ENCODE measurements at regions not wholly inside any gene's neighbourhood (a gene's known extent, or its start where the extent isn't known, plus 50 kb on each side); places are given as distances from the start of the nearest gene placed in this dataset.

GRCh38 chr20:60838297-60838696 is 413.8 kb upstream of the CDH4 start:
- Histone ChIP-seq H2BK120ac (ENCODE audit: low read depth, low read length) (no peak overlapping the region), H3K79me1 (ENCODE audit: low read depth in 1 of 2, low read length in 2 of 2) (no peaks in the 10 kb centered on the region), H3K23ac (ENCODE audit: low read depth, low read length) (no peak overlapping the region), H3K18ac (ENCODE audit: low read depth, low read length) (no peak overlapping the region), H3K36me3 (ENCODE audit: control insufficient read depth, insufficient read depth, low read length) (no peaks in the 10 kb centered on the region), H3K4me1 (ENCODE audit: control insufficient read depth, insufficient read depth, low read length) (no peaks in the 10 kb centered on the region), H2BK5ac (ENCODE audit: low read depth, low read length, poor library complexity, severe bottlenecking) (no peak overlapping the region), H3K4ac (ENCODE audit: low read depth, low read length) (no peak overlapping the region), H3K27me3 (ENCODE audit: control insufficient read depth, insufficient read depth, low read length) (no peaks in the 10 kb centered on the region), H3K4me3 (ENCODE audit: insufficient read depth, low read depth, low read length) (no peak overlapping the region), H4K8ac (ENCODE audit: low read depth in 2 of 2, low read length in 2 of 2) (no peak overlapping the region), H4K5ac (ENCODE audit: low read depth, low read length) (no peak overlapping the region), H4K91ac (ENCODE audit: insufficient read depth, low read depth, low read length) (no peak overlapping the region), H3K56ac (ENCODE audit: extremely low read depth, insufficient read depth, low read length) (no peak overlapping the region), H2BK15ac (ENCODE audit: low read depth, low read length) (no peak overlapping the region), H2AFZ (replicated peaks; ENCODE audit: low read length, poor library complexity) (no peak overlapping the region), H2AK5ac (ENCODE audit: low read depth, low read length) (no peak overlapping the region), H3K9me3 (ENCODE audit: control insufficient read depth, insufficient read depth, low read length) (peaks cover 19% of the 10 kb centered on the region), H2AK9ac (replicated peaks; ENCODE audit: low read depth, low read length, poor library complexity) (no peak overlapping the region), H3K14ac (replicated peaks; ENCODE audit: low read depth, low read length) (no peak overlapping the region), H3K9me1 (ENCODE audit: insufficient read depth, low read length) (no peaks in the 10 kb centered on the region), H3K4me2 (ENCODE audit: low read depth, low read length) (no peak overlapping the region), H2BK20ac (ENCODE audit: low read depth, low read length) (no peak overlapping the region), H3K9ac (ENCODE audit: low read depth, low read length) (no peak overlapping the region), H3K27ac (ENCODE audit: insufficient read depth, low read length) (no peak overlapping the region), H4K20me1 (ENCODE audit: insufficient read depth, low read length) (no peaks in the 10 kb centered on the region)
- 20% methylated on average over 1 of the region's 3 CpGs; no CpG with 5 or more reads in 1 of the 2 experiments for WGBS, 2 experiments (ENCODE audit: extremely low coverage in 2 of 2, insufficient read length in 1 of 2)
- in situ Hi-C loops (cut with MboI; ENCODE audit: low sequenced_read_pairs) = no loop called here
- dilution Hi-C loops (cut with HindIII; ENCODE audit: low sequenced_read_pairs, unreplicated experiment) = no loop called here
- CTCF ChIA-PET = no interaction called here
- BruUV-seq (replicated peaks) = no TSS peak
- POLR2A ChIA-PET (ENCODE audit: unreplicated experiment) = no interaction called here
- ATAC-seq (ENCODE audit: low read depth) (no peak), DNase-seq (no peak)
- intact Hi-C loops (cut with micrococcal nuclease) = no loop called here
- TF ChIP-seq RAD21 (IDR thresholded peaks at IDR 0.05; ENCODE audit: low read length) = no peak
- TF ChIP-seq FOS (IDR thresholded peaks at IDR 0.05; ENCODE audit: low read depth, low read length) = no peak
- TF ChIP-seq CHD1 (IDR thresholded peaks at IDR 0.05; ENCODE audit: low read depth, low read length) = no peak
- TF ChIP-seq BHLHE40 (IDR thresholded peaks at IDR 0.05; ENCODE audit: low read depth, low read length) = no peak
- no peak for TF ChIP-seq NFE2L2 (IDR thresholded peaks at IDR 0.05; ENCODE audit: low read depth, low read length)
- TF ChIP-seq RFX5 (IDR thresholded peaks at IDR 0.05; ENCODE audit: low read depth, low read length) = no peak
- no peak for TF ChIP-seq USF2 (IDR thresholded peaks at IDR 0.05; ENCODE audit: low read depth, low read length)
- no peak for TF ChIP-seq MAFK (IDR thresholded peaks at IDR 0.05; ENCODE audit: low read depth, low read length)
- no peak for TF ChIP-seq MAZ (IDR thresholded peaks at IDR 0.05; ENCODE audit: borderline replicate concordance, low read depth, low read length)
- TF ChIP-seq POLR2A (IDR thresholded peaks at IDR 0.05; ENCODE audit: low read depth, low read length) = no peak
- TF ChIP-seq ELK1 (IDR thresholded peaks at IDR 0.05; ENCODE audit: borderline replicate concordance, low read depth, low read length) = no peak
- no peak for TF ChIP-seq CTCF (conservative IDR thresholded peaks at IDR 0.05; ENCODE audit: low read depth, low read length)
- no peak for TF ChIP-seq MXI1 (IDR thresholded peaks at IDR 0.05; ENCODE audit: borderline replicate concordance, low read depth, low read length)
- TF ChIP-seq RCOR1 (IDR thresholded peaks at IDR 0.05; ENCODE audit: insufficient replicate concordance, low read length) = no peak
- no peak for TF ChIP-seq CEBPB (IDR thresholded peaks at IDR 0.05; ENCODE audit: low read depth, low read length)
- TF ChIP-seq SMC3 (IDR thresholded peaks at IDR 0.05; ENCODE audit: low read depth, low read length) = no peak
